Activated CD4-positive, alpha-beta T cell treated with anti-CD3 and anti-CD28 coated beads for 48 hours (primary cell): ENCODE measurements at regions not wholly inside any gene's neighbourhood (a gene's known extent, or its start where the extent isn't known, plus 50 kb on each side); places are given as distances from the start of the nearest gene placed in this dataset.
"Not testable (repeated sequence)": the region's sequence is repeated elsewhere in the genome, so short reads cannot be mapped to it uniquely, and the experiment has no call there.

Experiments
- DNase-seq: peaks from one replicate; pipeline ENCODE4 v3.0.0-alpha.2; 2020

DNA sequence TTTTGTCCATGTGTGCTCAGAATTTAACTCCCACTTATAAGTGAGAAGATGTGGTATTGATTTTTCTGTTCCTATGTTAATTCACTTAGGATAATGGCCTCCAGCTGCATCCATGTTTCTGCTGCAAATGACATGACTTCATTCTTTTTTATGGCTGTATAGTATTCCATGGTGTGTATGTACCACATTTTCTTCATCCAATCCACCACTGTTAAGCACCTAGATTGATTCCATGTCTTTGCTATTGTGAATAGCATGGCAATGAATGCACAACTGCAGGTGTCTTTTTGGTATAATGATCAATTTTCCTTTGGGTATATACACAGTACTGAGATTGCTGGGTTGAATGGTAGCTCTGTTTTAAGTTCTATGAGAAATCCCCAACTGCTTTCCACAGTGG is 657.7 kb downstream of the ETNK1 start:
- DNase-seq, result no peak

DNA sequence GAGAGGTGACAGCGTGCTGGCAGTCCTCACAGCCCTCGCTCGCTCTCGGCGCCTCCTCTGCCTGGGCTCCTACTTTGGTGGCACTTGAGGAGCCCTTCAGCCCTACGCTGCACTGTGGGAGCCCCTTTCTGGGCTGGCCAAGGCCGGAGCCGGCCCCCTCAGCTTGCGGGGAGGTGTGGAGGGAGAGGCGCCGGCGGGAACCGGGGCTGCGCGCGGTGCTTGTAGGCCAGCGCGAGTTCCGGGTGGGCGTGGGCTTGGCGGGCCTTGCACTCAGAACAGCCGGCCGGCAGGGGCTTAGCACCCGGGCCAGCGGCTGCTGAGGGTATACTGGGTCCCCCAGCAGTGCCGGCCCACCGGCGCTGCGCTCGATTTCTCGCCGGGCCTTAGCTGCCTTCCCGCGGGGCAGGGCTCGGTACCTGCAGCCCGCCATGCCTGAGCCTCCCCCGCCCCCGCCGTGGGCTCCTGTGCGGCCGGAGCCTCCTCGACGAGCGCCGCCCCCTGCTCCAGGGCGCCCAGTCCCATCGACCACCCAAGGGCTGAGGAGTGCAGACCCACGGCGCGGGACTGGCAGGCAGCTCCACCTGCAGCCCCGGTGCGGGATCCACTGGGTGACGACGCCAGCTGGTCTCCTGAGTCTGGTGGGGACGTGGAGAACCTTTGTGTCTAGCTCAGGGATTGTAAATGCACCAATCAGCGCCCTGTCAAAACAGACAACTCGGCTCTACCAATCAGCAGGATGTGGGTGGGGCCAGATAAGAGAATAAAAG is 661.0 kb downstream of the ETNK1 start:
- not testable (repeated sequence) for DNase-seq

DNA sequence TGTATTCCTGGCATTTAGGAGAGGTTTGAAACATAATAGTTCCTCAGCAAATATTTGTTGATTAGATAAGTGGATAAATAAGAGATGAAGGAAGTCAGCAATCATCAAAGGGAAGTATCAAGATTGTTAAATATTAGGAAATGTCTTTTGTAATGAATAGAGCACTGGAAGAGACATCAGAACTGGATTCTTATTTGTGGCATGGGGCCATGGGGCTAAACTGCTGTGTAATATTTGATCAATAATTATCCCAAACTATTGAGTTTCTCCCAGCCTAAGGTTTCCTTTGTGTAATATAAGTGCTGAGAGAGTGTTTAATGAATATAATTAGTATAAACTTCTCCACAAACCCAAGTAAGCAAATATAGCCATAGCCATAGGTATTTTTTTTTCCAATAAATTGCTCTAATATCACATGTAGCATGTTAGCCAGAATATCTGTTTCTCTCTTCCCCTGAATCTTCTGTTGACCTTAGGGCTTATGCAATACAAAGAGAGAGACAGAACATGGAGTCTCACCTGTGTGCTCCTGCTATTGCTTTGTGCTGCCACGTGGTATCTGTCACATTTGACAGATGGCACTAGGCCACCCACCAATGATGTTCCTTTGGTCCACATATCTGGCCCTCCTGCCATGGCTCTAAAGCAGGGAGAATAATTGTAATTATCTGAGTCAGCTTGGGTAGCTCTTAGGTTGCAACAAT is 658.7 kb downstream of the SOX5 start:
- DNase-seq, result no peak

DNA sequence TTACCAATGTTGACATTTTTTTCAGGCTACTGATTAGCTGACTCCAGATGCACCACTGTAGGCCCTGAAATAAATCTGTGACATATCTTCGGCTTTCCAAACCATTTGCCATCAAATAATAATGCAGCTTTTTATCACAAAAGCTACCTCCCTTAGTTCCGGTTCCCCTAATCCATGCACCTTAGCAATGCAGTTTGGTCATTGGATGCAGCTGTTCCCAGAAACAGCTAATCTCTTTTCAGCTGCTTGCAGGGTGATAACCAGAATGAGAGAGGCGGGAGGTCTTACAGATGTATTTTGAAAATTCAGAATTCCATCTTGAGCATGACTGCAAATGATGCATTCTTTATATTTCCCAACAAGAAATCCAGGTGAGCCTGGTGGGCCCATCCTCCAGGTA is 646.2 kb downstream of the SOX5 start:
- no peak for DNase-seq

DNA sequence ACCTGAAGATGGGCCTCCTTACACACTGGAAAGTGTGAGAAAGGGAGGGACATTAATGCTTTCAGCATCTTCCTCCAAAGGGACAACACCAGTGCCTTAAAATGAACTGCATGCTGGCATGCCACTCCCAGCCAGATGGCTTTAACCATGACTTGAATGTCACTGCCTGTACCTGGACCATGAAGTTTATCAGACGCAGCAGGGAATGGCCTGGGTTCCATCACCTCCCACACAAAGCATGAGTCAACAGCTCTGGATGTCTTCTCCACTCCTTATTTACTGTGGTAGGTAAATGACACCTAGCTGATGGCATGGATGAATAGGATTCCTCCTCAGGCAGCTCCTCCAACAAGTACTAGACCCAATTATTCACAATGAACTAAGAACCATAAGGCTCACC is 645.6 kb downstream of the SOX5 start:
- DNase-seq, result no peak

DNA sequence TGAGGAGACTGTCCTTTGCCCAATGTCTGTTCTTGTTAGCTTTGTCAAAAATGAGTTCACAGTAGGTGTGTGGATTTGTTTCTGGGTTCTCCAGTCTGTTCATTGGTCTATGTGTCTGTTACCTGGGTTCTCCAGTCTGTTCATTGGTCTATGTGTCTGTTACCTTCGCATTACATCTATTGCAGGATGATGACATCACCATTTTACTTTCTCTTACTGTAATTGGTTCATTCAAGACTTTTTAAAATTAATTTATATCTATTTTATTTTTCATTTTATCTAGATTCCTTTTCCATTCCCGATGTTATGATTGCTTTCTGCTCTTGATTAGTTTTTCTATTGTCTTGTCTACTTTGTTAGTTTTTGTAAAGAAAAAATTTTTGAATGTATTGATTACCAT is 615.5 kb downstream of the SOX5 start:
- no peak for DNase-seq

DNA sequence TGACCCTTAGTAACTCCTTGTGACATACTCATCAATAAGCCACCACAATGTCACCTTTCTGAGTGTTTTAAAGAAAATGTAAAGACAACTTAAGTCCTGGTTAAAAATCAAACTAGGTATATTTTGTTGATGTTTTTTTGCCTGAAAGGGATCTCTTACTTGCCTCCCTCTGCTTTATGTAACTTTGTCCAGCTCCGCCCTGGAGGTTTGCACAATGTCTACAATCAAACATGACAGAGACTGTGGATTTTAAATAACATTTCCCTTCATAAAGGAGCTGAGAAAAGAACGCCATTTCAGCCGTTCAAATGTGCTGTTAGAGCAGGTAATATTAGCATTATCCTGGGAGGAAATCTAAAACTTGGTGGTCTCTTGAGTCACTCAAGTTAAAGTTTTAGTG is 613.9 kb downstream of the SOX5 start:
- DNase-seq, result no peak

DNA sequence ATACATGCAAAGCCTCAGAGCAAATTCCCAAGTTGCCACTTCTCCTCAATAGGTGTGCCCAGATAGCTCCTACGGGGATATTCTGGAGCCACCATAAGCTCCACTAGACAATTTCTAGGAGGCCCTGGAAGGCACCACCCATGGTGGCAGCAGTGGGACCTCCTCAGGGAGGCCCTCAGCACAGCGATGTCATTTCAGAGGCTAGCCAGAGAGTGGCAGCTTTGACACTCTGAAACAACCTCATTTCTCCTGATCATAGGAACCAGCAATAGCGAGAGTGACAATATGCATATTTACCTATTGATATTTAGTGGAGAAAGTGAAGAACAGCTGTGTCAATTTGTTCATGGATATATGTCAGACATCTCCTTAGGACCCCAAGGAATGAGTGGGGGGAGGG is 612.3 kb downstream of the SOX5 start:
- DNase-seq, result no peak

DNA sequence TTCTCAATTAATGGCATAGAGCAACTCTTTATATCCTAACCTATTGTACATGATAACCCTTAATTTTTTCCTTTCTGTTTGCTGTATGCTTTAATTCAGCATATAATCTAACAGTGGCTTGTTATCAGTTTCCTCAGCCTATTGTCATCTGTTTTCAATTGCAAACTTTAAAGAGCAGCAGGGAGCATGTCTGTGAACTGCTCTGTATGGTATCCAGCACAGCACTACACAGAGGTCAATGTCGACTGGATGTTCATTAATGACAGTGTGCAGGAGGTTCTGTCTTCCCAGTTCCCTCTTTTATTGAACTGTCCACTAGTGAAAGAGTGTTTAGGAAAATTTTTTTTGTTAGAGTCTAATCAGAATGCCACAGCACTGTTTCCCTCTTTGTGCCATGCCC is 609.1 kb downstream of the SOX5 start:
- DNase-seq, result no peak

DNA sequence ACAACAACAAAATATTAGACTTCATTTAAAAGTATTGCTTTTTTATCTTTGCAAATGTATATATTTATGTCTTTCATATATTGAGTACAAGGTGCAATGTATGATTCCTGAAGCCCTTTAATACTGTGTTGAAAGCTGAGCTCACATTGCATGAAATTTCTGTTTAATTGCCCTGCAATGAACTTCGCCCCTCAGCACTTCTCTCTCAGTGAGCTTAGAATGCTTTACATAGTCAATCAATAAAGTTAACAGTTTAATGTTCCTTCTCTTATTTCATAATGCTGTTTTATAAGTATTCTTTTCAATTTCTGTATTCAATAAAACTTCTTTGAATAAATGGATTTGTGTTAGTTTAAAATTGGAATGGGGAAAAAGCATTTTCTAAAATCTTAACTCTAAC is 607.1 kb downstream of the SOX5 start:
- DNase-seq, result no peak

DNA sequence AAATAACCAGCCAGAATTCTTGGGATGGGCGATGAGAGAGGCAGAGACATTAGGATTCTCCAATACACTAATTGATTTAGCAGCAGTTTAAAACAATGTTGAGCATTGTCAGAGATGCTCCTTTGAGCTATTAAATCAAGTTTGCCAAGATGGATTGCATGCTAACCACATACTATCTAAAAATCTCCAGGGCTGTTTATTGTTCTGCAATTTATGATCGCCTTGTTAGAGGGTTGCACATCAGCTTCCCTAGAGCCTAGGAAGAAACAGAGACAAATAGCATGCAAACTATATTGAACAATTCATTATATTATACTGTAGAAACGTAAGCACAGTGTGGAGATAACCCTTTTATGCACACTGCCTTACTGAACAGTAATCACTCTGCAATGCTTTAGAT is 599.9 kb downstream of the SOX5 start:
- no peak for DNase-seq

DNA sequence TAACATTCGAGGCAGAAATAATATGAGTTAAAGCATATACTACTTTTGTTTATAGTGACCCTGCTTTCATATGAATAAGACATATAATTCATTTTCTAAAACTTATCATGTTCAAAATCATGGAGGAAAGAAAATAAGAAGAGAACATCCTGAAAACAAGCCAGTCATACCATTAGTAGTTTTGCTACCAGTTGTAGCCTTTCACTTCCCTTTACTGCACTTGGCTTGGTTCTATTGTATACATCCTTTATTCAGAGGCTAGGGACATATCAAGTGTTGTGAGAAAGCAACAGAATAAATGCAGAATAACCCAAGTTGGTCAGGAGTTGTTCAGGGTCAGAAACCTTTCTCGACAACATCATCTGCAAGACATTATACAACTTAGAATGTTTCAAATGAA is 598.7 kb downstream of the SOX5 start:
- no peak for DNase-seq

DNA sequence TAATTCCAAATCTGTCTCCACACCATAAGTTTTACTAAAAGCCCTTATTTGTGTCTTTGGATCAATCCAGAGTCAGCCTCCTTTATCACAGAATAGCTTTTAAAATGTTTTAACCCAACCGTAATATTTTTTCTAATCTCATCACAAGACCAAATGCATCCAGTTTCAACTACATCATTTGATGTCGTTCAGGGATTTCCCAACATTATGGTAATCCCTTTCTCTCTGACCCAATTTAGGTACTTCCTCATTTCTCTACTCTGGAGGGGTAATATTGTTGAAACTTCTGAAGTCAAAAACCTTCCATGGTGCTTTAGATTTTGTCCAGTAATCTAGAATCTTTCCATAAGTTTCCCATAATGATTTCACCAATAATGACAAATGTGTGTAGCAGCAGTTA is 596.8 kb downstream of the SOX5 start:
- DNase-seq, result no peak

DNA sequence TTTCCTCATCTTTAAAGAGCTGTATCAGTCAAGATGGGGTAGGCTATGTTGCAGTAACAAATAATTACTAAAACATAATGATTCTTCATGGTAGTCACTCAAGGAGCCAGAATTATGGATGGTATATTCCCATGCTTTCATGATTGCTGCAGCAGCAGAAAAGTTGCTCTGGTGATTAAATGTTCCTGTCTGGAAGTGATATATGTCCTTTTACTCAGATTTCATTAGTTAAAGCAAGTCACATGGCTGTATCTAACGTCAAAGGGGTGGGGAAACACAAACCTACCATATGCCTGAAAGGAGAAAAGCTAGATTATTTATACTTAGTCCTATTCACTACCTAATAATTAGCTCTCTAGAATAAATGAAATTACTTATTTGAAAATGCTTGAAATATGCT is 594.7 kb downstream of the SOX5 start:
- DNase-seq, result no peak

DNA sequence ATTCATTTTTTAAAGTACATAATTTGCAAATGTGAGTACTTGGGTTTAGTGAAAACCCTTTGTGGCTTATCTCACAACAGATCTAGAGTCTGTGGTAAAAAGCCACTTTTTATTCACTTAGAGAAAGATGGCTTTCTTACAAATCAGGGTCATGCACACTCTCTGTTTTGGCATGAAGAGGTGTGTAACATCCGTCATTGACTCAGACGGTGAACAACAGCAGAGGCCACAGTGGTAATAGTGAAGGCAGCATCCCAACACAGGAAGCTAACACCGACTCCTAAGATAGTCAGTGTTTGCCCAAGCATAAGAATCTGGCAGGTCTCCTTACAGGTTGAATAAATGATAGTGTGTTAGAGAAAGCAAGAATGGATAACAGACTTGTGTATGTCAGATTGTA is 593.0 kb downstream of the SOX5 start:
- DNase-seq, result no peak

DNA sequence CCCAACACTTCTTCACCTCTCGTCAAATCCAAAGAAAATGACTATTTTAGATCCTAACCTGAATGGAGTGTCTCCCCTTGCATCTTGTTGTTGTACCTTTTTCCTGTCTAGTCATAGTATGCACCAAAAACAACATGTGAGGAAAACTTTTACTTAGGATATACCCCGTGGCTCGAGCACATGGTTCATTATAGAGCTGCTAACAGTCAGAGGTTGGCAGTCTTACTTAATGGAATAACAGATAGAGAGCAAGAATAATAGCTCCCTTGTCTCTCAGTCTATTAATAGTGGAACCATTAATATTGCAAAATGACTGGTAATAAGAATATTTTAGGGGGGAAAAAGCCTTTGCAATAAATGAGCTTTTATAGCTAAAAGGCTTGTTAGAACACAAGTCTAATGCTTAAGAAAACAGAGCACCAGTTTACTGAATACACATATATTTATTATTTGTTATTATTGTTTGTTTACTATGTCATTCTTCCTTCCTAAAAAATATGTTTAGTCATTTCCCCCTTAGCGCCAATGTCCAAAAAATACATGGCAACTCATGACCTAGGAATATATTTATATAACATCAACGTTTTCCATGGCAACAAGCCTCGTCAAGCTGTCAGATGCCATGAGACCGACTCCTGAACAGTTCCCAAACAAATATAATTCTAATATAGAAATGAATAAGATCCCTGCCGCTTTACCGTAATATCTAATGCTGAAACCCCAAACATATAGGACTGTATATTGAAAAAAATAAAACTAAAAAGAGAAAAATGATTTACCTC is 592.4 kb downstream of the SOX5 start:
- DNase-seq, result no peak

DNA sequence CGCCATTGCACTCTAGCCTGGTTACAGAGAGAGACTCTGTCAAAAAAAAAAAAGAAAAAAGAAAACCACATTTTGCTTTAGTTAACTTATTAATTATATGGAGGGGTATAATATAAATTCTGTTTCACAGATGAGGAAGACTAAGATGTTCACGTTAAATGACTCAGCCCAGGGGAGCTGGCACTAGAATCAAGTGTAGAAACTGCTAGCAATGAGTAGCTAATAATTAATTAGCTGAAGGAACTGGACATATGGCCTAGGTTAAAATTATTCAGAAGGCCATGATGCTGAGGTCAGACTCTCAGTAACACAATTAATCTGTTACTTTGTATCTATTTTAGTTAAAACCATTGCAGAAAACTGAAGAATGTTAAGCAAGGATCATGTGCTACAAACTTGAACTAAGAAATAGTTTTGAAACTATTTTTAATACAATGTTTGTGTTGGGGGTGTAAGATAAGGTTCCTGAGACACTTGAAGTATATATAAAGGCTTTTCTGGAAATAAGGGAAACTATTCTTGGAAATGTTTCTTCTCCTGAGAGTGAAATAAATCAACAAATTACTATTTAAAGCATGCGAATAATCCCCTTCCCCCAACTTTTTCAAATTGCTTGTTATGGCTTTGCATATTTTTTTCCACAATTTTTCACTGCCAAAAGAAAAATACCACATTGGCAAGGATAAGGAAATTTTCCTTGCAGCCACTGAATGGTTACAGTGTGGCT is 589.3 kb downstream of the SOX5 start:
- DNase-seq, result no peak

DNA sequence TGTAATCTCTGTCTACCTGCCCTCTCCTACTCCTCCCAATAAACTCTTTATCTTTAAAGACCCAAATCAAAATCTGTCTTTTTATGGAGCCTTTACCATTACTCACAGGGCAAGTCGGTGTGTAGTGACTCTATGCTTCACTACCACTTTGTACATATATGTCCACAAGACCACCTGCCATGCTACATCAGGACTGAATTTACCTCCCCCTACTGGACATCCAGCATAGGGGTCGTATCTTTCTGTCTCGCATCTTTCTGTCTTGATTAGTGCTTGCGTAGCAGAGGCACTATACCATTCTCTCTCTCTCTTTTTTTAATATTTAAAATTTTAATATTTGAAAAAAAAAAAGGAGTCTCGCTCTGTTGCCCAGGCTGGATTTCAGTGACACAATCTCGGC is 587.5 kb downstream of the SOX5 start:
- DNase-seq, result no peak

DNA sequence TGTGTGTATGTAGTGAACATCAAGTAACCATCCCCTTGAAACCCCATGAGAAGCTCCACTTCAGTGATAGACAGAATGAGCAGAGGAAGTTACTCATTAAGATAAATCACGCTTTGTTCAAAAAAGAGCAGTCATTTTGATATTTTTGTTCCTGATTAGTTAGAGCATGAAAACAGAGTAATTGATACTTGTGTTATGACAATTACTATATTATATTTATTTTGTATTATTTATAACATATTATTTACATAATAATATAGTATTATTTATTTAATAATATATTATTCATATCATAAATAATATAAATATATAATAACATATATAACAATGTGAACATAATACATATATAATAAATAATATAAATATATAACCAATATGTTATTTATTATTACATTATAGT is 580.9 kb downstream of the SOX5 start:
- DNase-seq, result no peak

DNA sequence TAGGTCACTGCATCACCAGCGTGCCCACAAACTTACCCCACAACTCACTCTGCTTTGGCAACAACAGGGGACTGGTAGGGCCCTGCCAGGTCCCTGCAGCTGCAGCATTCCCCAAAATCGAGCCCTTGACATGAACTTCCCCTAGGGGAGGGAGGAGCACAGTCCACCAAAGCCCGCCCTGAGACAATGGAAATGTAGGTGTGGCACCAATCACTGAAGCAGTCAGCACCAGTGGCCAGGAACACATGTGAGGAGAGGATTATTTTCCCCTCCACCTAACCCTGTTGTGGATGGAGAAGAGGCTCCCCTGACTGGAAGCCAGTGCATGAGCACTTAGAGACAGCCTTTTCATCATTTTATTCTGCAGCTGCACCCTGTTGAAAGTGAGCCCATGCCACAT is 573.8 kb downstream of the SOX5 start:
- DNase-seq, result no peak

DNA sequence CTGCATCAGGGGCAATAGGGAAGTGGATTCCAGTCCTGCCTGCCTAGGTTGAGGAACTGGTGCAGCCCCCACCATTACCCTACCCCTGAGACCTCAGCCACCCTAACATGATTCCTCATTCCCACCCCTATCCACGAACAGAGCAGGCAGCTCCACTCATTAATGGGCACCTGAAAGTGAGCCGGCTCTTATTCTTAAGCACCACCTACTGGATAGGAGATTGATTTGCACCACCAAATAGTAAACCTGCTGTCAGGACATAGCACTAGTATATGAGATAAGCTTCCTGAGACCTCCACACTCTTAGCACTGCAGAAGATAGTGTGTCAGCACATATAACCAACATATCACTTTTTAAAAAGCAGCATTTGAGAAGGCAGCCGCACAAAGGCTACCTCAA is 573.2 kb downstream of the SOX5 start:
- DNase-seq, result no peak

DNA sequence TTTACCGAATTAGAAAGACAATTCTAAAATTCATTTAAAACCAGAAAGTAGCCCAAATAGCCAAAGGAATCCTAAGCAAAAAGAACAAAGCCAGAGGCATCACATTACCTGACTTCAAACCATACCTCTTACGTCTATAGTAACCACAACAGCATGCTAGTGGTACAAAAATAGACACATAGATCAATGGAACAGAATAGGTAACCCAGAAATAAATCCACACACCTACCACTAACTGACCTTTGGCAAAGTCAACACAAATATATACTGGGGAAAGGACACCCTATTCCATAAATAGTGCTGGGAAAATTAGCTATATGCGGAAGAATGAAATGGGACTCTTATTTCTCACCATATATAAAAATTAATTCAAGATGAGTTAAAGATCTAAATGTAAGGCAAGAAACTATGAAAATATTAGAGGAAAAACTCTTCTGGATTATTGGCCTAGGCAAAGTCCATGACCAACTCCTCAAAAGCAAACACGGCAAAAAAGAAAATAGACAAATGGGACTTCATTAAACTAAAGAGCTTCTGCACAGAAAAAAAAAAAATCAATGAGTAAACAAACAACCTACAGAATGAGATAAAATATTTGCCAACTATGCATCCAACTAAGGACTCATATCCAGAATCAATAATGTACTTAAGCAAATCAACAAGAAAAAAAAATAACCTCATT is 568.9 kb downstream of the SOX5 start:
- no peak for DNase-seq

DNA sequence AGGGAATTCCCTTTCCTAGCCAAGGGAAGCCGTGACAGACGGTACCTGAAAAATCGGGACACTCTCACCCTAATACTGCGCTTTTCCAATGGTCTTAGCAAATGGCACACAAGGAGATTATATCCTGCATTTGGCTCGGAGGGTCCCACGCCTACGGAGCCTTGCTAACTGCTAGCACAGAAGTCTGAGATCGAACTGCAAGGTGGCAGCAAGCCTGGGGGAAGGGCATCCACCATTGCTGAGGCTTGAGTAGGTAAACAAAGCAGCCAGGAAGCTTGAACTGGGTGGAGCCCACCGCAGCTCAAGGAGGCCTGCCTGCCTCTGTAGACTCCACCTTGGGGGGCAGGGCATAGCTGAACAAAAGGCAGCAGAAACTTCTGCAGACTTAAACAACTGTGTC is 560.6 kb downstream of the SOX5 start:
- not testable (repeated sequence) for DNase-seq
